Erythroblast (primary cell): ENCODE measurements at regions not wholly inside any gene's neighbourhood (a gene's known extent, or its start where the extent isn't known, plus 50 kb on each side); places are given as distances from the start of the nearest gene placed in this dataset.

Experiments
- GATA1 ChIP-seq: IDR thresholded peaks from 2 replicates; pipeline ENCODE4 v1.6.1; 2011; ENCODE audit warnings: low read depth, mild to moderate bottlenecking, control low read depth, low read length, moderate library complexity
- POLR2A ChIP-seq: IDR thresholded peaks from 2 replicates; pipeline ENCODE4 v1.6.1; 2011; ENCODE audit warnings: mild to moderate bottlenecking, low read length

DNA sequence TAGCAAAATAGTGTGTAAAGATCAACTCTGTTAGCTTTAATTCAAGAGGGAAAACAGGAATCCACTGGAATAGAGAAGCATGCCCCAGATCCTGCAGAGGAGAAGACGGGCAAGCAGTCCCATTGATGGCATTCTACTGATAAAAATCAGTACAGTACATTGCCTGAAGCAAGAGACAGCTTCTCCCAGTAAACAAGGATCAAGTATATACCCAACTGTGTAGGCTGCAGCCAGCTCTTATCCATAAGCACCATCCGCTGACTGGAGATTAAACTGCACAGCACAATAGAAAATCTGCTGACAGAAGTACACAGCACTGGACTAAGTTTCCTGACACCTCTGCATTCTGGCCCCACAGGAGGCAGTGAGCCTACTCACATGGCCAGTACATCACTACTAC lies 110.1 kb downstream of the COX18 start:
- TF ChIP-seq POLR2A, result no peak
- no peak for TF ChIP-seq GATA1
